HG02763 (cell line): ENCODE measurements at regions not wholly inside any gene's neighbourhood (a gene's known extent, or its start where the extent isn't known, plus 50 kb on each side); places are given as distances from the start of the nearest gene placed in this dataset.

Experiments used
- ATAC-seq: cut with Tn5 transposase; IDR thresholded peaks from one replicate; pipeline ENCODE4 v1.9.1; 2021; ENCODE audit warnings: mild to moderate bottlenecking, moderate library complexity; ENCODE audit not compliant: unreplicated experiment

- no peak for ATAC-seq
Measured at GRCh38 chr11:42161886-42162285, 702.4 kb upstream of the LRRC4C start.

GRCh38 chr11:42169191-42169590 lies 709.7 kb upstream of the LRRC4C start:
- ATAC-seq = no peak

GRCh38 chr11:42170601-42171000 lies 711.1 kb upstream of the LRRC4C start:
- no peak for ATAC-seq

GRCh38 chr11:42171046-42171445 lies 711.6 kb upstream of the LRRC4C start:
- ATAC-seq = no peak

- no peak for ATAC-seq
Measured at GRCh38 chr11:42172441-42172840, 713.0 kb upstream of the LRRC4C start.

GRCh38 chr11:42175203-42175602 lies 715.8 kb upstream of the LRRC4C start:
- ATAC-seq = no peak

- no peak for ATAC-seq
Measured at GRCh38 chr11:42179216-42179615, 719.8 kb upstream of the LRRC4C start.

- ATAC-seq = no peak
Measured at GRCh38 chr11:42195289-42196013, 736.0 kb upstream of the LRRC4C start.

- ATAC-seq = no peak
Measured at GRCh38 chr11:42200311-42200710, 740.9 kb upstream of the LRRC4C start.

- ATAC-seq = no peak
Measured at GRCh38 chr11:42201603-42202148, 742.2 kb upstream of the LRRC4C start.

- ATAC-seq = no peak
Measured at GRCh38 chr11:42205518-42205917, 746.1 kb upstream of the LRRC4C start.

GRCh38 chr11:42225664-42226063 lies 766.2 kb upstream of the LRRC4C start:
- ATAC-seq = no peak

- no peak for ATAC-seq
Measured at GRCh38 chr11:42232673-42233072, 773.2 kb upstream of the LRRC4C start.

GRCh38 chr11:42234451-42234951 lies 775.0 kb upstream of the LRRC4C start:
- no peak for ATAC-seq

GRCh38 chr11:42237701-42238235 lies 778.3 kb upstream of the LRRC4C start:
- no peak for ATAC-seq

GRCh38 chr11:42239188-42239587 lies 779.7 kb upstream of the LRRC4C start:
- ATAC-seq = no peak

- ATAC-seq = no peak
Measured at GRCh38 chr11:42243385-42243784, 783.9 kb upstream of the LRRC4C start.

GRCh38 chr11:42244376-42244775 lies 784.9 kb upstream of the LRRC4C start:
- no peak for ATAC-seq

- no peak for ATAC-seq
Measured at GRCh38 chr11:42249401-42249800, 789.9 kb upstream of the LRRC4C start.

GRCh38 chr11:42249956-42250355 lies 790.5 kb upstream of the LRRC4C start:
- ATAC-seq = no peak

GRCh38 chr11:42251984-42252383 lies 792.5 kb upstream of the LRRC4C start:
- no peak for ATAC-seq

- no peak for ATAC-seq
Measured at GRCh38 chr11:42253156-42253555, 793.7 kb upstream of the LRRC4C start.
